ENCODE measurements at regions not wholly inside any gene's neighbourhood (a gene's known extent, or its start where the extent isn't known, plus 50 kb on each side); places are given as distances from the start of the nearest gene placed in this dataset.

GRCh38 chr10:36700123-36700522 is 425.3 kb upstream of the ANKRD30A start:
- no peak for DNase-seq (ENCODE audit: low read depth)

DNA sequence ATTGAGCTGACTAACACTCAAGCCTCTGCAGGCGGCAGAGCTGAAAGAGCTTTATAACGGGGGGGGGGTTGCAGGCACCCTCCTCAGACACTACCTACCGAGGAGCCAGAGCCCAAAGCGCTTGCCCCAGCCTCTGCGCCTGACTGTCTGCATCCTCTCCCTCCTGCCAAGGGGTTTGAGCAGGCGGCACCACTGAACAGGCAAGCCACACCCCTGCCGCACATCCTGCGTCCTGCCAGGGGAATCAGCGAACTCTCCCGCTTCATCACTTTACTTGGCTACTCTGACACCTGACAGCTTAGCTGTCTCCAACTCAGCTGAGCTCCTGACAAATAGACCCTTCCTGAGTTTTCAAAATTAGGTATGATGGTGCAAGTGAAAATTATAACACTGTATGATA is 432.6 kb upstream of the ANKRD30A start:
- no peak for DNase-seq (ENCODE audit: low read depth)

DNA sequence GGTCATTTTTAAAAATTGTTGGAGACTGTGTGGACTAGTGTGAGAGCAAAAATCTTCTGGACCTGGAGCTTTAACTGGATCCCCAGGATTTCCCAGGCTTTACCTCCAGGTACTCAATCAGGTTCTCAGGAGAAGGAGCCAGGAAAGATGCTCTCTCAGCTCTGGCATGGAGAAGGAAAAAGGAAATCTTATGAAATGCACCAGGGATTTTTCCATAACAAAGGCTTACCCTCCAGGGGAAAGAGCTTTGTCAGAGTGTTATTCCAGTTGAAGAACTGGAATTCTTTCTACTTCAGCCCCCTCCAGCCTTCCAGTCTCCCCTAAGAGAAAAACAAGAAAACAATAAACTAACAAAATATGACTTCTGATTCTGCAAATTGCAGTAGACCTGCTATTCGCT is 436.7 kb upstream of the ANKRD30A start:
- DNase-seq (ENCODE audit: low read depth): no peak

DNA sequence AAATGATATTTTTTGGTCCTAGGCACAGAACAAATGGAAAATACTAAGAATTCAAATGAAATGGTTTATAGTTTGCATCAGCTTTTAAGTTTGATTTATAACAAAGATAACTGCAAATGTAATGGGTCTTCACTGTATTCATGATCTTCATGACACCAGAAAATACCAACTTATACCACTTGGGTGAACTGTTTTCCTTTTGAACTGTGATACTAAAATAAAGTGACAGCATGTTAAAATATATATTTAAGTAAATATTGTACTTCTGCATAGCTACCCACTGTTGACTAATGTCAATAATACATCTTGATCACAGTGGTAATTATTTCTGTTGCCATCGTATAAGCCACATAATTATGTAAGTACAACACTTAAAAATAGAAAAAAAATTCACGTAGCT is 442.0 kb upstream of the ANKRD30A start:
- DNase-seq (ENCODE audit: low read depth): no peak

- DNase-seq (ENCODE audit: low read depth): no peak
Observed at GRCh38 chr10:36681751-36682632, 443.4 kb upstream of the ANKRD30A start.

DNA sequence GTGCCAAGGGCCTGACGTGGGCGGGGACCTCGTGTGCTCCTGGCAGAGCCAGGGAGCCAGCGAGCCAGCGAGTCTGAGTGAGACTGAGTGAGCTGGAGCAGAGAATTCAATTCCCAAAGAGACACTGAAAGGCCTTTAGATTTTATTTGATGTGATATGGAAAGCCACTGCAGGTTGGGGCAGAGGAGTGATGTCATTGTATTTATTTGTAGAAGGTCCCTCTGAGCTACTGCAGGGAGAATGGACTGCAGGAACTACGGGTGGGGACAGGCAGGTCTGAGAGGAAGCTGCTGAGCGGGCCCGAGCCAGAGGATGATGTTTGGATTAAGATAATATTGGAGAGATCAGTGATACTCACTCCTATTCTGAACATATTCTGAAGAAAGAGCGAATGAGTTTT is 445.8 kb upstream of the ANKRD30A start:
- DNase-seq (ENCODE audit: low read depth): no peak

GRCh38 chr10:36677431-36677768 is 448.0 kb upstream of the ANKRD30A start:
- DNase-seq (ENCODE audit: low read depth): no peak

GRCh38 chr10:36676756-36677430 is 448.5 kb upstream of the ANKRD30A start:
- DNase-seq (ENCODE audit: low read depth): no peak

DNA sequence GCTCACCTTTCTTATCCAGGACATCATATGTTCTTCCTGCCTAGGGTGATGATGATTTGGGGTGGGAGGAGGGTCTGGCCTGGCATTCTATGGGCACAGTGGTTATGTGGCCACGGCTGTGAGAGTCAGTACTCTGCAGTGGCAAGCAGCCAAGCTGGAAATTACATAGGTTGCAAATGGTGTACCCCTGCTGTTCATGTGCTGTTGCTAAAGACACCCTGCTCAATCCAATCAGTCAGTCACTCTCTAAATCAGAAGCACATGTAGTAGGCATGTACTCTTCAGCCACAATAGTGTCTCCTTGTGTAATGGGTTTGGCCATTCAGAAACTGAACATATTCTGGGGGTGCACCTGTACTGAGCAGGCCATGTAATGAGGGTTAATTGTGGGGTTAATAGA is 449.1 kb upstream of the ANKRD30A start:
- DNase-seq (ENCODE audit: low read depth): no peak

GRCh38 chr10:36675458-36675880 is 449.9 kb upstream of the ANKRD30A start:
- no peak for DNase-seq (ENCODE audit: low read depth)

DNA sequence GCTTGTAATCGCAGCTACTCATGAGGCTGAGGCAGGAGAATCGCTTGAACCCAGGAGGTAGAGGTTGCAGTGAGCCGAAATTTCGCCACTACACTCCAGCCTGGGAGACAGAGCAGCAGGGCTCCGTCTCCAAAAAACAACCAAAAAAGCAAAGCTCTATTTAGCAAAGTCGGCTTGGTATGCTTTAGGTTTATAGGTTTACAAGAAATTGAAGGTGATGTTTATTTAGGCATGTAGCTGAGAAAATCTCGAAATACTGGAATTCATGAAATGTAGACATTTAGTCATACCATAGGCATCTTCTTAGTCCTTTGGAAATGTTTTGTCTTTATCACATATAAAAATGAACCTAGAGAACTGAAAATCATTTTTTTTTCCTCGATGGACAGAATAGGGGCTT is 453.8 kb upstream of the ANKRD30A start:
- DNase-seq (ENCODE audit: low read depth): no peak

DNA sequence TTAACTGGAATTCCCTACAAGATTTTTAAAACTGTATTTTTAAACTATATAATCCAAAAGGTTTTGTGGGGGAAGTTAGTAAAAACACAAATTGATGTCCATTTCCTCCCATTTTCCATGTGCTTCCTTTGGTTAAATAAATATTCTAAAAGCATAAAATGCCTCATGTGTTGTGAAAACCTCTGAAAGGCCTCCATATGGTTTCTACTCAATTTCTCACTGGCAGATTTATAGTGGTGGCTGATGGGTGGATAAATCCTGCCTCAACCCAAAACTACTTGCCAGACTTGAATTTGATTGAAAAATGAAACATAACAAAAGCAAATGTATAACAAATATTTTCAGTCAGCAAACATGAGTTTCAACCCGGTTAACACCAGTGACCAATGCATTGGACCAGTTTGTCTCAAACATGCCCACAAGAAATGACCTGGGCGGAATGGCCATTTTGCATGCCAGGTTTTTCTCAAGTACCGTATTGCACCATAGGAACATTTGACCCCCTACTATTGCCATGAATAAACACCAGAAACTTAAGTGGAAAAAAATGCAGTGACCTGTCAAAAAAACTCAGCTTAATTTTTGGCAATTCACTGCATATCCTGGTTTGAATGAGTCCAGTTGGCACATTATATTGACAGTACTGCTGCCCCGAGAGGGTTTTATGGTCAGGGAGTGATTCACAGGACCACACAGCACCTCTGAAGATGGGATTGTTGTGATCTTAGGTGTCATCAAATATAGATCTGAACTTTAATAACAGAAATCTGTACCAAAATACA is 454.6 kb upstream of the ANKRD30A start:
- no peak for DNase-seq (ENCODE audit: low read depth)

DNA sequence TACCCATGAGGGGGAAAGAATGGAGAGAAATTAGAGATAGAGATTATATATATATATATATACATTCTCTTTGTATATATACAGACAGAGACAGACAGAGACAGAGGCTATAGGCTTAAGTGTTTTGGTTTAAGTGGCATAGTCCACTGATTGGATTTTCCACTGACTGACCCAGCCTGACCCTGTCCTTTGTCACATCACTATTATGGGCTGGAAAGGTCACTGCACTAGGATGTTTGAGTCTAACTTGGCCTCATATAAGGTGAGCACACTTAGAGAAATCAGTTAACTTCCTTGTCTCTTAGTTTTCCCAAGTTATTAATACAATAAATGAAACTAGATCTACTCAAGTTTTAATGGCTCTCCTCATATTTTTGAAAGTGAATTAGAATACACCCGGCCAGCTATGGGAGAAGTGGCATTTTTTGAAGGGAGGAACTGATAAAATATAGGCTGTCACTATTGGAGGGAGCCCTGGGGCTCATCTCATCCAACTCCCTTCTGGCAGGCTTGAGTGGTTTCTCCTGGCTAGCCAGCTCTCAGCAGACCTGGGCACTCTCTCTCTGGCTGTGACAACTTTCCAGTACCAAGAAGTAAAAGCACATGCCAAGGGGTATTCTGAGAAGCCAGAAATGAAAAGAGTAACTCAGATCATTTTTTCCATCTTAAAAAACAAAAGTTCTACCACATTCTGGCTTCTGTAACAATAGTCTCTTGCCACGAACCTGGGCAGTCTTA is 455.6 kb upstream of the ANKRD30A start:
- DNase-seq (ENCODE audit: low read depth): no peak

DNA sequence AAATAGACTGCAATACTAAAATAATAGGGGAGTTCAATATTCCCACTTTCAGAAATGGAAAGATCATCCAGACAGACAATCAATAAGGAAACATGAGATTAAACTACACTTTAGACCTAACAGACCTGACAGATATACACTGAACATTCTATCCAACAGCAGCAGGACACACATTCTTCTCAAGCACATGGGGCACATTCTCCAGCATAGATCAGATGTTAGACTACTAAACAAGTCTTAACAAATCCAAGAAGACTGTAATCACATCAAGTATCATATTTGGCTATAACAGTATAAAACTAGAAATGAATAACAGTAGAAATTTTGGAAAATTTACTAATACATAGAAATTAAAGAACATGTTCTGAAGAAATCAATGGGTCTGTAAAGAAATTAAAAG is 458.9 kb upstream of the ANKRD30A start:
- DNase-seq (ENCODE audit: low read depth): no peak

- no peak for DNase-seq (ENCODE audit: low read depth)
Observed at GRCh38 chr10:36662571-36662970, 462.8 kb upstream of the ANKRD30A start.

GRCh38 chr10:36650274-36650673 is 475.1 kb upstream of the ANKRD30A start:
- no peak for DNase-seq (ENCODE audit: low read depth)

DNA sequence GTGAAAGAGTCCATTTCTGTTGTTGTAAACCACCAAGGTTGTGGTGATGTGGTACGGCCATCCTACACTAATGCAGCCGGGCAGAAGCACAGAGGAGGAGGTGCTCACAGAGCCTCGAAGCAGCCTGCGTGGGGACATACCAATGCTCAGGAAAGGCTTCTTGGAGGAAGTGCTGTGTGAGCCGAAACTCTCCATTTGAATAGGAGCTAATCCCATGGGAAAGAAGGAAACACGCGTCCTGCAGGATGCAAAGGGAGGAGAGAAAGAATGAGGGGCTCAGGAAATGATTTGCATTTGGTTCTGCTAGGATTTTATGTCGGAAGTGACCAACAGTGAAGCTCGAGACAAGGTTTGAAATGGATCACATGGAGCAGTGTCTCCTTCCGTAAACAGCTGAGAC is 477.9 kb upstream of the ANKRD30A start:
- DNase-seq (ENCODE audit: low read depth): no peak

DNA sequence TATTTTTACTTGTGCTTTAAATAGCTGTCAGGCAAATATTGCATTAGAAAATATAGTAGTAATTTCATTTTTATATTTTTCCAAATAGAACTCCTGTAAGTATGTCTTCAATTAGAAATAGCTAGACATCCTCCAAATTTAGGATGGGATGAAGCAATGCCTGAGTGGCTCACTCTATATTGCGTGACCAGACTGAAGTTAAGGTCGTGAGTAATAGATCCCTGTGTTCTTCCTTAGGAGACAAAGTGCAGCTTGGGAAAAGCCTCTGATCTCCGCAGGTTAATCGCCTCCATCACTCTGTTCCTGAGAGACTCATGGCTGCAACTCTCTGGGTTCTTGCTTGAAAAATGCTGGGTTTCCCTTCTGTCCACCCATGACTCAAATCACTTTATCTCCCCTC is 484.8 kb upstream of the ANKRD30A start:
- no peak for DNase-seq (ENCODE audit: low read depth)

GRCh38 chr10:36638462-36639155 is 486.8 kb upstream of the ANKRD30A start:
- DNase-seq (ENCODE audit: low read depth): no peak

GRCh38 chr10:36636879-36637278 is 488.5 kb upstream of the ANKRD30A start:
- no peak for DNase-seq (ENCODE audit: low read depth)

DNA sequence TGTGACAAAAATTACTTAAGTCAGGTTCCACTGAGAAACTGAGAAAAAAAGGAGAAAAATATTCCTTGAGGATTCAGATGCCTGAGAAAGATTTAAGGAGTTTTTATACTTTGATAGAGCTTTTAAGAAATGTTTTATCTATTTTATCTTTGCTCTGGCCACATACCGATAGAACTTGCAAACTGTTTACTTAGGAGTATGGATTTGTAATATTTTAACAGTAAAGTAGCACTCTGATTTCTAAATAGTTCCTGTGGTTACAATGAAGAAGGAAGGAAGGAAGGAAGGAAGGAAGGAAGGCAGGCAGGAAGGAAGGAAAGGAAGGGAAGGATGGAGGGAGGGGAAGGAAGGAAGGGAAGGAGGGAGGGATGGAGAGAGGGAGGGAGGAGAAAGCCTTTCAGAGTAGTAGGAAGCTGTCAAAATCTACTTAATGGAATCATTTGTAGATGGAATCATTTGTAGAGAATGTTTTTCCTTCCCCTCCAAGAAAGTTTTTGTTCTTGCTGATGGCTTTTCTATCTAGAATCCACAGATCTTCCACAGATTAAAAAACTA is 489.0 kb upstream of the ANKRD30A start:
- no peak for DNase-seq (ENCODE audit: low read depth)

Measured in CMK (cell line).